LNCAP (cell line): ENCODE measurements at regions not wholly inside any gene's neighbourhood (a gene's known extent, or its start where the extent isn't known, plus 50 kb on each side); places are given as distances from the start of the nearest gene placed in this dataset.

Source experiments
- CTCF ChIP-seq: fragments of 450-650 bp; IDR thresholded peaks from 2 replicates; pipeline ENCODE4 v1.5.1; 2017; ENCODE audit warnings: mild to moderate bottlenecking

GRCh38 chr5:103890313-103890712 is 327.7 kb upstream of the NUDT12 start:
- no peak for TF ChIP-seq CTCF

- no peak for TF ChIP-seq CTCF
Measured at GRCh38 chr5:103889500-103890209, 327.1 kb upstream of the NUDT12 start.

GRCh38 chr5:103886826-103887225 is 324.2 kb upstream of the NUDT12 start:
- no peak for TF ChIP-seq CTCF

GRCh38 chr5:103883143-103883542 is 320.6 kb upstream of the NUDT12 start:
- no peak for TF ChIP-seq CTCF

GRCh38 chr5:103881560-103881959 is 319.0 kb upstream of the NUDT12 start:
- no peak for TF ChIP-seq CTCF

- no peak for TF ChIP-seq CTCF
Measured at GRCh38 chr5:103867857-103868598, 305.4 kb upstream of the NUDT12 start.

- TF ChIP-seq CTCF, result no peak
Measured at GRCh38 chr5:103866169-103866568, 303.6 kb upstream of the NUDT12 start.
